Endodermal cell (in vitro differentiated cells): ENCODE measurements at regions not wholly inside any gene's neighbourhood (a gene's known extent, or its start where the extent isn't known, plus 50 kb on each side); places are given as distances from the start of the nearest gene placed in this dataset.

Experiments
- DNase-seq: peaks from one replicate; pipeline ENCODE4 v3.0.0-alpha.2; 2017
- H3K27ac ChIP-seq: 2 replicates; pipeline ENCODE4 v1.5.1; 2013; ENCODE audit warnings: mild to moderate bottlenecking, low read depth, low read length, moderate library complexity
- H3K27me3 ChIP-seq: 2 replicates; pipeline ENCODE4 v1.6.1; 2013; ENCODE audit warnings: mild to moderate bottlenecking, low read length, moderate library complexity; ENCODE audit not compliant: insufficient read depth, control insufficient read depth, poor library complexity, severe bottlenecking
- H3K36me3 ChIP-seq: 2 replicates; pipeline ENCODE4 v1.7.0; 2013; ENCODE audit warnings: mild to moderate bottlenecking, low read length, moderate library complexity; ENCODE audit not compliant: control insufficient read depth, insufficient read depth
- H3K4me1 ChIP-seq: one replicate; pipeline ENCODE4 v1.7.0; 2013; ENCODE audit warnings: low read length; ENCODE audit not compliant: control insufficient read depth, insufficient read depth
- H3K4me3 ChIP-seq: 2 replicates; pipeline ENCODE4 v1.5.1; 2013; ENCODE audit warnings: mild to moderate bottlenecking, low read length, moderate library complexity
- H3K9ac ChIP-seq: 2 replicates; pipeline ENCODE4 v1.6.1; 2013; ENCODE audit warnings: mild to moderate bottlenecking, low read length, moderate library complexity; ENCODE audit not compliant: poor library complexity, severe bottlenecking; ENCODE audit errors: extremely low read depth
- H3K9me3 ChIP-seq: 2 replicates; pipeline ENCODE4 v1.6.1; 2013; ENCODE audit warnings: mild to moderate bottlenecking, low read length, moderate library complexity; ENCODE audit not compliant: control insufficient read depth
- H3K27ac Mint-ChIP-seq: 2 replicates; pipeline ENCODE4 v1.8.0; 2020; ENCODE audit warnings: mixed read lengths
- H3K27me3 Mint-ChIP-seq: 2 replicates; pipeline ENCODE4 v1.8.0; 2021; ENCODE audit warnings: mild to moderate bottlenecking, mixed read lengths; ENCODE audit not compliant: insufficient read depth
- H3K36me3 Mint-ChIP-seq: 2 replicates; pipeline ENCODE4 v1.8.0; 2020; ENCODE audit warnings: low read depth, mixed read lengths
- H3K4me1 Mint-ChIP-seq: 2 replicates; pipeline ENCODE4 v1.8.0; 2020; ENCODE audit warnings: mixed read lengths
- H3K4me3 Mint-ChIP-seq: 2 replicates; pipeline ENCODE4 v1.8.0; 2020; ENCODE audit warnings: mild to moderate bottlenecking, moderate library complexity, mixed read lengths
- H3K9me3 Mint-ChIP-seq: 2 replicates; pipeline ENCODE4 v1.8.0; 2020; ENCODE audit warnings: mild to moderate bottlenecking, mixed read lengths
- CTCF ChIP-seq: fragments of 200-600 bp; sonication (generic); conservative IDR thresholded peaks from 2 replicates; pipeline ENCODE4 v1.5.0; 2021; ENCODE audit warnings: antibody characterized with exemption, mild to moderate bottlenecking
- WGBS, 2 experiments: methylation state at CpG; one replicate each; pipeline versions ENCODE4 v1.1.5 to v1.1.7; 2013; ENCODE audit warnings: missing lambda C conversion rate in 2 of 2, mixed read lengths in 1 of 2; ENCODE audit not compliant: insufficient coverage in 1 of 2, insufficient read length in 1 of 2; 5-methylcytosine and 5-hydroxymethylcytosine counted together

GRCh38 chr4:123737156-123737555, 340.6 kb downstream of the SPRY1 start:
- Histone ChIP-seq H3K36me3 (no peaks in the 10 kb centered on the region), H3K9ac (no peak overlapping the region), H3K9me3 (peaks cover 11% of the 10 kb centered on the region), H3K27ac (no peak overlapping the region), H3K4me3 (no peak overlapping the region), H3K4me1 (no peaks in the 10 kb centered on the region), H3K27me3 (no peaks in the 10 kb centered on the region)
- TF ChIP-seq CTCF = no peak
- Mint-ChIP-seq H3K27ac (no peak overlapping the region), H3K4me3 (no peak overlapping the region), H3K27me3 (no peaks in the 10 kb centered on the region), H3K4me1 (no peaks in the 10 kb centered on the region), H3K9me3 (no peaks in the 10 kb centered on the region), H3K36me3 (no peaks in the 10 kb centered on the region)
- whole genome bisulfite sequencing, 2 experiments = 100% methylated on average over 1 of the region's 1 CpG; no CpG with 5 or more reads in 1 of the 2 experiments
- DNase-seq = no peak

GRCh38 chr4:123739806-123740205, 343.2 kb downstream of the SPRY1 start:
- no peak overlapping the region for H3K27ac ChIP-seq

GRCh38 chr4:123740236-123740635, 343.6 kb downstream of the SPRY1 start:
- no peak overlapping the region for H3K27ac ChIP-seq
- peaks cover 5% of the 10 kb centered on the region for H3K4me1 Mint-ChIP-seq
- WGBS, 2 experiments = 75 to 92% methylated on average over 1 to 3 of the region's 3 CpGs

More at GRCh38 chr4:123739806-123740205, 343.2 kb downstream of the SPRY1 start:
- no peak for TF ChIP-seq CTCF
- Mint-ChIP-seq H3K4me3 (no peak overlapping the region), H3K9me3 (no peaks in the 10 kb centered on the region), H3K27ac (no peak overlapping the region), H3K4me1 (peaks cover 1% of the 10 kb centered on the region), H3K27me3 (no peaks in the 10 kb centered on the region), H3K36me3 (no peaks in the 10 kb centered on the region)
- Histone ChIP-seq H3K4me1 (peaks cover 4% of the 10 kb centered on the region), H3K9me3 (peaks cover 5% of the 10 kb centered on the region), H3K27me3 (no peaks in the 10 kb centered on the region), H3K4me3 (no peak overlapping the region), H3K9ac (no peak overlapping the region), H3K36me3 (no peaks in the 10 kb centered on the region)
- 84 to 96% methylated on average over 3 to 4 of the region's 4 CpGs for WGBS, 2 experiments
- DNase-seq = no peak

More at GRCh38 chr4:123740236-123740635, 343.6 kb downstream of the SPRY1 start:
- Mint-ChIP-seq H3K9me3 (no peaks in the 10 kb centered on the region), H3K4me3 (no peak overlapping the region), H3K27me3 (no peaks in the 10 kb centered on the region), H3K27ac (no peak overlapping the region), H3K36me3 (no peaks in the 10 kb centered on the region)
- Histone ChIP-seq H3K4me1 (peaks cover 7% of the 10 kb centered on the region), H3K4me3 (no peak overlapping the region), H3K27me3 (no peaks in the 10 kb centered on the region), H3K36me3 (no peaks in the 10 kb centered on the region), H3K9ac (no peak overlapping the region), H3K9me3 (peaks cover 5% of the 10 kb centered on the region)
- no peak for DNase-seq
- TF ChIP-seq CTCF = no peak
